ENCODE measurements at regions not wholly inside any gene's neighbourhood (a gene's known extent, or its start where the extent isn't known, plus 50 kb on each side); places are given as distances from the start of the nearest gene placed in this dataset.

DNA sequence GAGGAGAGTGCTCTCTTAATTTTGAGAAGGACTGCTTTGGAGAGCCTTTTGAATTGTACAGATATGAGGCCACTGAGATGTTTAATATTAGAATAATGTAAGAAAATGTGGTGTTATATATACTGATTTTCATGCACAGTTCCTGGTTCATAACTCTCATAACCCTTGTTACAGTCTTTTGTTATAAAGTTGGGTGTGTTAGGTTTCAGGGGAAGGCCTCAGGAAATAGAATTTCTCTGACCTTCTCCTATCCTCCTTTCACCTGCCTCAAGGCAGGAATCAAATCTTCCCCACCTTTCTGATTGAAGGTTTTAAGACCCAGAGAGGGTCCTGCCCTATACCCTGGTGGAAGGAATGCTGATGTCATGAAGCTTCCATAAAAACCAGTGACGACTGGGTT is 245.9 kb downstream of the NSUN3 start:
- TF ChIP-seq, protein P1, sequence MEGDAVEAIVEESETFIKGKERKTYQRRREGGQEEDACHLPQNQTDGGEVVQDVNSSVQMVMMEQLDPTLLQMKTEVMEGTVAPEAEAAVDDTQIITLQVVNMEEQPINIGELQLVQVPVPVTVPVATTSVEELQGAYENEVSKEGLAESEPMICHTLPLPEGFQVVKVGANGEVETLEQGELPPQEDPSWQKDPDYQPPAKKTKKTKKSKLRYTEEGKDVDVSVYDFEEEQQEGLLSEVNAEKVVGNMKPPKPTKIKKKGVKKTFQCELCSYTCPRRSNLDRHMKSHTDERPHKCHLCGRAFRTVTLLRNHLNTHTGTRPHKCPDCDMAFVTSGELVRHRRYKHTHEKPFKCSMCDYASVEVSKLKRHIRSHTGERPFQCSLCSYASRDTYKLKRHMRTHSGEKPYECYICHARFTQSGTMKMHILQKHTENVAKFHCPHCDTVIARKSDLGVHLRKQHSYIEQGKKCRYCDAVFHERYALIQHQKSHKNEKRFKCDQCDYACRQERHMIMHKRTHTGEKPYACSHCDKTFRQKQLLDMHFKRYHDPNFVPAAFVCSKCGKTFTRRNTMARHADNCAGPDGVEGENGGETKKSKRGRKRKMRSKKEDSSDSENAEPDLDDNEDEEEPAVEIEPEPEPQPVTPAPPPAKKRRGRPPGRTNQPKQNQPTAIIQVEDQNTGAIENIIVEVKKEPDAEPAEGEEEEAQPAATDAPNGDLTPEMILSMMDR (IDR thresholded peaks at IDR 0.05; ENCODE audit: low read depth, low read length, poor library complexity, severe bottlenecking): no peak
- no peak for TF ChIP-seq EZH2phosphoT487 (IDR thresholded peaks at IDR 0.05; ENCODE audit: borderline replicate concordance, low read length)

Data from DOHH2 (cell line).